GM12892 (cell line): ENCODE measurements at regions not wholly inside any gene's neighbourhood (a gene's known extent, or its start where the extent isn't known, plus 50 kb on each side); places are given as distances from the start of the nearest gene placed in this dataset.

Experiments used
- DNase-seq: peaks from one replicate; pipeline ENCODE4 v3.0.0; 2011; ENCODE audit not compliant: insufficient read length
- FAIRE-seq: peaks from 2 replicates; lab custom pipeline; 2011; peaks lifted over from hg19 to GRCh38; lab: Jason Lieb, UNC
- POLR2A ChIP-seq: IDR thresholded peaks from 2 replicates; pipeline ENCODE4 v1.6.1; 2011; ENCODE audit warnings: low read depth, low read length, control low read depth
- POLR2AphosphoS5 ChIP-seq: IDR thresholded peaks from 2 replicates; pipeline ENCODE4 v1.6.1; 2011; ENCODE audit warnings: low read depth, low read length, control low read depth
- TAF1 ChIP-seq: IDR thresholded peaks from 2 replicates; pipeline ENCODE4 v1.6.1; 2011; ENCODE audit warnings: low read depth, mild to moderate bottlenecking, control low read depth, low read length, borderline replicate concordance

DNA sequence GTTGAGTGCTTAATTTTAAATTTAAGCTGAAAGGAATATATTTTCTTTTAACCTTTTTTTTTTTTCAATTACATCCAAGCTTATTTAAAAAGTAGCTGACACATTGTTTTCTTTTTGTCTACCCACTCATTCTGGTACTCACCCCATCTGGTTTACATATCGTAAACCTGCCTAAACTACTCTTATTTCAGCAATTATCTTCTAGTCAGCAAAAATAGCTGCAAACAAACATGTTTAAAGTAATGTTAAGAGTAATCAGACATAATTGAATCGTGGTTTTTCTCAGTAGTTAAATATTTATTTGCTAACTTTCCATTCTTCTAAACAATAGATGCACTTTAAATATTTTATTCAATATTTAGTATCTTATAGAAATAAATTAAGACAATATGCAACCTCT lies 492.7 kb upstream of the MGAT4C start:
- no peak for TF ChIP-seq TAF1
- no peak for TF ChIP-seq POLR2AphosphoS5
- TF ChIP-seq POLR2A: no peak
- no peak for FAIRE-seq
- no peak for DNase-seq

DNA sequence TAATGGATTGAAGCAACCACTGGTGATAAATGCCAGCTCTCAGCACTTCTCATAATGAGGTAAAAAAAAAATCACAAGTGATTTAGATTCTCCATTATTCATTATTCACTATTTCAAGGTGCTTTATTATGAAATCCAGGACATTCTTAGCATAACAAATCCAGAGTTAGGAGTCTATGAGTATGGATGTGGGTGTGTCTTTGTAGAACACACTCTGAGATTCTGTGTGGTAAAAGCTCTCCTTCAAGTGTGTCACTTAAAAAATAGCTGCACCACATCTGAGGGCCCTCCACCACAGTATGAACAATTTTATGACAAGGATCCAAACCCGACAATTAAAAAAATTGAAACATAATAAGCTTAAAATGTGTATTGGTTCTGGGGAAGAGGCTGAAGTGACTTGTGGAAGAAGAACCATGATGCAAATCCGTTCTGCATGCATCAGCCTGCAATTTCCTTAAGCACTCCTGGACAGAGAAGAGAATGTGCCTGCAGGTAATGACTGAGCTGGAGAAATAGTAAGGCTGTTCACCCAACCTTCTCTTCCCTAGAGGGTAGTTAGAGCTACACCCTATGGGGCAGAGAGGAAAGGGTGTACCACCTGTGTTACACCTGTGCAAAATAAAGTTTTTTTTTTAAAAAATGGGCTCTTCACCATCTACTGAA lies 488.5 kb upstream of the MGAT4C start:
- no peak for FAIRE-seq
- DNase-seq: no peak
- TF ChIP-seq POLR2A (no peak), TAF1 (no peak), POLR2AphosphoS5 (no peak)

DNA sequence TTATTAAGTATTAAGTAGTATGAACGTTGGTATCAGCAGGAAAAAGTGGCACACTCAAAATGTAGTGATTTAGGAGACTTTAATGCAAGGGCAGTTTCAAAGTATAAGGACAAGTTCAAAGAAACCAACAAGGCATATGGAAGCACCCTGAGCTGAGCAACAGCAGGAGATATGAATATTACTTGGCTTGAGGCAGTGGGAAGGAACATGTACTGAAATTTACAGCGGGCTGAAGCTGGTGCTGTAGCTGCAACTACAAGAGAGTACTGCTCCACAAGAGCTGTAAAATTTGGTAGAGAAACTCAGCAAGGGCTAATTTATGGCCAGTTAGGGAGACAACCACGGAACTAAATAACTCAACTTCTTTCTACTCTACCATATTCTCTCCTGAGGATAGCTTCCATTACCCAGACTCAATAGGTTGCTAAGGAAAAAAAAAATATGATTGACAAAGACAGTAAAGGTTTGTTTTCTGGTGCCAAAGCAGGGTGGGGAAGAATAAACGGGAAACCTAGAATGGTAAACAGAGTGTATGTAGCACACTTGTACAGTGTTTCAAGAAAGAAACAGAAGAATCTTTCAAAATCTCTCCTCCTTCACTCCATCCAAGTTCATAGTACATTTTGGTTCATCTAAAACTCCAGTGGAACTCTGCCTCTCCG lies 487.8 kb upstream of the MGAT4C start:
- no peak for FAIRE-seq
- TF ChIP-seq POLR2A (no peak), POLR2AphosphoS5 (no peak)
- no peak for DNase-seq

DNA sequence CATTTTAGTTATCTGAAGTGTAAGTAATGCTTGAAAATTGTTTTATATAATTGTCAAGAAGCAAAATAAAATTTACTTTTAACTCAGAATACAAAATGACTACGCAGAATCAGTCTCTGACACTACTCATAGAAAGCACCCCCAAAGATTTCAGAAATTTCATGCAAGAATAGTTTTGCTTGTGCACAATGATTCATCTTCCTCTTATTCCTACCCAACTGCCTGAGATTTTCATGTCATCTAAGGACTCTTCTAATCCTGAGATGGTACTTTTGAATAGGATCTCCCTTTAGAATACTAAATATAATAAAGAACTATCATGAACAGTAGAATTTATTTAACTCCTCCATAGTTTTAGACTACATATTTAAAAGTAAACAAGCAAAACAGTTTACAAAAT lies 485.3 kb upstream of the MGAT4C start:
- TF ChIP-seq POLR2AphosphoS5: no peak
- no peak for TF ChIP-seq POLR2A
- TF ChIP-seq TAF1: no peak
- FAIRE-seq (no peak), DNase-seq (no peak)

DNA sequence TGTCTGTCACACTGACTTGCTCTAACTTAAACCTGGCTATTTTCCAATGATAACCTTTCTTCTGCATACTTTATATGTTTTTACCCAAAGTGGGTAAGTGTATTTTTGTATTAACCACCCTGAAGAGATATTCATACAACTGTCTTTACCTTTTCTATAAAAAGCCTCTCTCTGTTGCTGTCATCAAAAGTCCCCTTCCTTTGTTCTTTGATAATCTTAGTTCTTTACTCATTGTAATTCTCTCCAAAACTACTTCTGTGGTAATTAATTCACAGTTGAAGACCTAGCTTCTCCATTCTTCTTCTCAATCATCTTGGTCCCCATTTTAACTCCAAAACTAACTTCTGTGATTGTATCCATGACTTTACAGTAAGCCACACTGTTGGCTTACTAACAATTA lies 479.7 kb upstream of the MGAT4C start:
- TF ChIP-seq POLR2A (no peak), POLR2AphosphoS5 (no peak), TAF1 (no peak)
- FAIRE-seq (no peak), DNase-seq (no peak)

DNA sequence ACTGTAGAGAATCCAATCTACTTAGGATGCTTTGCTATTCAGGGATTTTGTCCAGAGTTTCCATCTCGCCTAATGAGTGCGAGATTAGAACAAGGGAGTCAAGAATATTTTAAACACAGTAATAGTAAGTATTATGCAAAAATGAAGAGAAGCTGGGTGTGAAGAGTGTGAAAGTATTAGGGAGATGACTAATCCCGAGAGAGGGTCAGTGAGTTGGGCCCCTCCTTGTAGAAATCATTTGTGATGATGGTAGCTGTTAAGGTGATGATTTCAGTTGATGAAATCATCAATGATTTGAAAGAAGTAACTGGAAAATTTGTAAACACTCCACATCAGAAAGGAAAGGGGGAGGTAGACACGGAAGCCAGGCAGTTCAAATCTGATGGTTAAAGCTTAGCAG lies 478.9 kb upstream of the MGAT4C start:
- no peak for FAIRE-seq
- no peak for TF ChIP-seq POLR2A
- TF ChIP-seq TAF1: no peak
- no peak for TF ChIP-seq POLR2AphosphoS5
- no peak for DNase-seq

DNA sequence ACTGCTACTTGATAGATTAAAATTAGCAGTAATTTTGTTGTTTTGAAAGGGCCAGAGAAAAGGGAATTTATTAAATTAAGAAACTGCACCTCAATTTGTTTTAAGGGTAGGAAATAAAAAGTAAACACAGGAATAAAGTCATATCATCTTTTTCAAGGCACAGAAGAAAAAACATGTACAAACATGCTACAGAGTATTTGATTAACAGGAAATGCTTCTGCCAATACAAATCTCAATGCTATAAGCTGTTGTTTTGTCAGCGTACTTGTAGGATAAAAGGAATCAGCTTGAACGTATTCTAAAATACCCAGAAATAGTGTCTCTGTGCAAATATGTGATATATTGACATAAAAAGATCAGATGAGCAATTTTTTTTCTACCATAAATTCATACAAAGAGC lies 474.0 kb upstream of the MGAT4C start:
- no peak for FAIRE-seq
- no peak for DNase-seq
- TF ChIP-seq TAF1: no peak
- no peak for TF ChIP-seq POLR2AphosphoS5
- no peak for TF ChIP-seq POLR2A

DNA sequence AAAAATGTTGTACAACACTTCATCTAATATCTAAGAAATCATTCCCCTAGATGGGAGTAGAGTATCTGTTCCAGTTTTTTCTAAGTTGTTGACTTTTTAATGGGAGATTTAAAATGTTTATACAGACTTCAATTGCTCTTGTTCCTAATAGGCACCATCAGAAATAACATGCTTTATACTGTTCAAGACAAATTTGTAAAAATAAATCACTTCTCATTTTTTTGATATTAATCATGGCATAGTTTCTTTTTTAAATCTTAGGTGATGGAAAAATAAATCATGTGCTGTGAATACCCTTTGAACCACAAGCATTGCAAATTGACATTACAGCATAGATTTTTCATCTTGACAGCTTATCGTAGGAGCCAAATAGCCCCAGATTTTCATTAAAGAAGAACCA lies 473.5 kb upstream of the MGAT4C start:
- FAIRE-seq (no peak), DNase-seq (no peak)
- TF ChIP-seq POLR2A (no peak), TAF1 (no peak), POLR2AphosphoS5 (no peak)

DNA sequence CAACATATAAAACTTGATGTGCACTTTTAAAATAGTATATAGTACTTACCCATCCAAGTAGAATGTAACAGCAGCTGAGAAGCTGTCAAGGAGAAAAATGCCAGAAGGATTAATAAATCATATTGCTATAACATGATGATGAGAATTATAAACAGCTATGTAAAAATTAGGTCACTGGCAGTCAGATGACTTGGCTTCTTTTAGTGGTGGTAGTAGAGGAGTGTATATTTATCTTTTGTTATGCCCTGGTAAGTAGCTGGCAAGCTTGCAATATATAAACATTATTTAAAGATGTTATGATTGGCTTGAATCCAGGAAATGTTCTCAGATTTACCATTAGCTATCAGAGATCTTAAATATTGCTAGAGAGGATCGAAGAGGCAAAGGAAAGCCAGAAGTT lies 471.0 kb upstream of the MGAT4C start:
- TF ChIP-seq POLR2A (no peak), POLR2AphosphoS5 (no peak), TAF1 (no peak)
- DNase-seq (no peak), FAIRE-seq (no peak)

DNA sequence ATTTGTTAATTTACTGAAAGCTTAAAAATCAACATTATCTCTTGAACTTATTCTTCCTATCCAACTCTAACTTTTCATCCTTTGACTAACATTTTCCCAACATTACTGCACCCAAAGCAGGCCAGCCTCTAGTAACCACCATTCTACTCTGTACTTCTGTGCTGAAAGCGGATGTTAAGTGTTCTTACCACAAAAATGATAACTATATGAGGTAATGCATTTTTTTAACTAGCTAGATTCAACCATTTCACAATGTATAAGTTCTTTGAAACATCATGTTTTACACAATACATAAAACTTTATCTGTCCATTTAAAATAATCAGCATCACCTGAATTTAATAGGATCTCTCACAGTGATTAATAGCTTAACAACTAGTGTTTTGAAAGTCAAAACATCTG lies 468.5 kb upstream of the MGAT4C start:
- DNase-seq (no peak), FAIRE-seq (no peak)
- TF ChIP-seq POLR2AphosphoS5 (no peak), TAF1 (no peak), POLR2A (no peak)

DNA sequence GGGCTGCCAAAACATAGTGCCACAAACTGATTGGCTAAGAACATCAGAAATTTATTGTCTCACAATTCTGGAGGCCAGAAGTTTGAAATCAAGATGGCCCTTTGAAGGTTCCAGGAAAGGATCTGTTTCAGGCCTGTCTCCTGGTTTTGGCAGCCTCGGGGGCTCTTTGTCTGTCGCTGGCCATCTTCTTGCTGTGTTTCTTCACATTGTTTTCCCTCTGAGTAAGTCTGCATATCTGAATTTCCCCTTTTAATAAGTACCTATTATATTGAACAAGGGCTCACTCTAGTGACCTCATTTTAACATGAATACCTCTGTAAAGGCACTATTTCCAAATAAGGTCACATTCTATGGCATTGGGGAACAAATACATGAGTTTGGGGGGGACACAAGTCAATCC lies 467.1 kb upstream of the MGAT4C start:
- DNase-seq: no peak
- no peak for FAIRE-seq
- TF ChIP-seq TAF1 (no peak), POLR2A (no peak), POLR2AphosphoS5 (no peak)

DNA sequence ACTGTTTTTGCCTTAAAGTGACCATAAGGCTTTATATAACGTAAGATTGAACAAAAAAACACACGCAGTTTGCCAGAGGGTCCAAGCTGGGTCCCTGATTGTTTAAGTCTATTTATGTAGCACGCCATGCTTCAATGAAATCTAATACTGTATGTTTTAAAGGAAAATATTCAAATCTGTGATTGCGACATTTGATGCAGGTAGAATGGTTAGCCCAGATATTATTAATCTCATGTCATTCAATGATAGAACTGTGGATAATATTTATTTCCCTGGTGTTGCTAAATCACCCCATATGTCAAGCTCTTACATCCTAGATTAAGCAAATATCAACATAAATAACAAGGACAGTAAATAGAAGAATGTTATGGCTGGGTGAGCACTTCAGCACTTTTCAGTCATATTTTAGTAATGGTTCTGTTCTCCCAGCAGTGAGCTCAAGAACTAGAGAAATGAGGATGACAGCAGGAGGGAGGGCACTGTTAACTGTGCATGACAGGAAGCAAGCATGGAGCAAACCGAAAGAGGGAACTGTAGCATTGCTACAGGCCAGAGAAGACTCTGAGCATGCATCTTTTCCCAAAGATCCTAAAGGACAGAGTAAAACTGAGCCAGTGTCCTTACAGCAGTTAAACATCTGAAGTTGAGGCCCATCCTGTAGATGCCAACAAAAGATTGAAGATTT lies 465.7 kb upstream of the MGAT4C start:
- TF ChIP-seq TAF1 (no peak), POLR2A (no peak), POLR2AphosphoS5 (no peak)
- FAIRE-seq: no peak
- no peak for DNase-seq
